ENCODE measurements at regions not wholly inside any gene's neighbourhood (a gene's known extent, or its start where the extent isn't known, plus 50 kb on each side); places are given as distances from the start of the nearest gene placed in this dataset.
"Not testable (repeated sequence)": the region's sequence is repeated elsewhere in the genome, so short reads cannot be mapped to it uniquely, and the experiment has no call there.

GRCh38 chrX:20681683-20682082 lies 415.0 kb upstream of the RPS6KA3 start:
- no peak for TF ChIP-seq CTCF (conservative IDR thresholded peaks at IDR 0.05)
- no peak overlapping the region for H3K27ac ChIP-seq

GRCh38 chrX:20680998-20681397 lies 414.3 kb upstream of the RPS6KA3 start:
- TF ChIP-seq CTCF (conservative IDR thresholded peaks at IDR 0.05), result no peak

GRCh38 chrX:20672476-20672875 lies 405.8 kb upstream of the RPS6KA3 start:
- H3K27ac ChIP-seq, result no peak overlapping the region
- no peak for TF ChIP-seq CTCF (conservative IDR thresholded peaks at IDR 0.05)

More at GRCh38 chrX:20680998-20681397, 414.3 kb upstream of the RPS6KA3 start:
- no peak overlapping the region for H3K27ac ChIP-seq

GRCh38 chrX:20671746-20672145 lies 405.0 kb upstream of the RPS6KA3 start:
- H3K27ac ChIP-seq, result not testable (repeated sequence)

GRCh38 chrX:20670611-20671010 lies 403.9 kb upstream of the RPS6KA3 start:
- no peak overlapping the region for H3K27ac ChIP-seq
- no peak for TF ChIP-seq CTCF (conservative IDR thresholded peaks at IDR 0.05)

- TF ChIP-seq CTCF (conservative IDR thresholded peaks at IDR 0.05), result no peak
- no peak overlapping the region for H3K27ac ChIP-seq
Measured at GRCh38 chrX:20668550-20668949, 401.8 kb upstream of the RPS6KA3 start.

- no peak for TF ChIP-seq CTCF (conservative IDR thresholded peaks at IDR 0.05)
- no peak overlapping the region for H3K27ac ChIP-seq
Measured at GRCh38 chrX:20666331-20666730, 399.6 kb upstream of the RPS6KA3 start.

GRCh38 chrX:20665481-20665880 lies 398.8 kb upstream of the RPS6KA3 start:
- H3K27ac ChIP-seq, result no peak overlapping the region

More at GRCh38 chrX:20665481-20665880, 398.8 kb upstream of the RPS6KA3 start:
- TF ChIP-seq CTCF (conservative IDR thresholded peaks at IDR 0.05), result no peak

All from VCaP (cell line).